SK-N-SH treated with all-trans-retinoic acid at 6 μM for 48 hours (cell line): ENCODE measurements at regions not wholly inside any gene's neighbourhood (a gene's known extent, or its start where the extent isn't known, plus 50 kb on each side); places are given as distances from the start of the nearest gene placed in this dataset.

ENCODE experiments used
- ATAC-seq: fragments of 200-7000 bp; cut with Tn5 transposase; 3 replicates; pipeline ENCODE4 v1.9.1; 2020; ENCODE audit warnings: mild to moderate bottlenecking, moderate library complexity
- BACH2 ChIP-seq: fragments of 250-450 bp; sonication (Bioruptor Pico); IDR thresholded peaks from 2 replicates; pipeline ENCODE4 v1.9.0; 2021; ENCODE audit warnings: mild to moderate bottlenecking, borderline replicate concordance
- CREB5 ChIP-seq: fragments of 250-450 bp; sonication (Bioruptor Pico); IDR thresholded peaks from 2 replicates; pipeline ENCODE4 v1.5.1; 2020; ENCODE audit warnings: low read depth, mild to moderate bottlenecking, moderate library complexity
- CSRNP3 ChIP-seq: fragments of 250-450 bp; sonication (Bioruptor Pico); IDR thresholded peaks from 2 replicates; pipeline ENCODE4 v1.5.1; 2021; ENCODE audit warnings: mild to moderate bottlenecking, moderate library complexity
- ESRRG ChIP-seq: fragments of 250-450 bp; sonication (Bioruptor Pico); IDR thresholded peaks from 2 replicates; pipeline ENCODE4 v1.6.1; 2021; ENCODE audit warnings: mild to moderate bottlenecking
- GLIS3 ChIP-seq: fragments of 250-450 bp; sonication (Bioruptor Pico); IDR thresholded peaks from 2 replicates; pipeline ENCODE4 v1.5.0; 2020; ENCODE audit warnings: mild to moderate bottlenecking, moderate library complexity
- OSR1 ChIP-seq: fragments of 250-450 bp; sonication (Bioruptor Pico); IDR thresholded peaks from 2 replicates; pipeline ENCODE4 v1.8.0; 2022; ENCODE audit warnings: moderate library complexity, mild to moderate bottlenecking, inconsistent platforms
- PATZ1 ChIP-seq: fragments of 250-450 bp; sonication (Bioruptor Pico); IDR thresholded peaks from 2 replicates; pipeline ENCODE4 v1.8.0; 2020; ENCODE audit warnings: mild to moderate bottlenecking, moderate library complexity, borderline replicate concordance
- POU6F1 ChIP-seq: fragments of 250-450 bp; sonication (Bioruptor Pico); IDR thresholded peaks from 2 replicates; pipeline ENCODE4 v1.8.0; 2021; ENCODE audit warnings: low read depth, mild to moderate bottlenecking, moderate library complexity, borderline replicate concordance
- PPARA ChIP-seq: fragments of 250-450 bp; sonication (Bioruptor Pico); IDR thresholded peaks from 2 replicates; pipeline ENCODE4 v1.5.0; 2020; ENCODE audit warnings: mild to moderate bottlenecking, borderline replicate concordance
- RARB ChIP-seq: fragments of 250-450 bp; sonication (Bioruptor Pico); IDR thresholded peaks from 2 replicates; pipeline ENCODE4 v1.8.0; 2021; ENCODE audit warnings: mild to moderate bottlenecking, moderate library complexity
- SNAI2 ChIP-seq: fragments of 250-450 bp; sonication (Bioruptor Pico); IDR thresholded peaks from 2 replicates; pipeline ENCODE4 v1.5.0; 2020; ENCODE audit warnings: mild to moderate bottlenecking, moderate library complexity
- TCF4 ChIP-seq: fragments of 250-450 bp; sonication (Bioruptor Pico); IDR thresholded peaks from 2 replicates; pipeline ENCODE4 v1.8.0; 2021; ENCODE audit warnings: mild to moderate bottlenecking, moderate library complexity, borderline replicate concordance
- TOX ChIP-seq: fragments of 250-450 bp; sonication (Bioruptor Pico); IDR thresholded peaks from 2 replicates; pipeline ENCODE4 v1.8.0; 2021; ENCODE audit warnings: mild to moderate bottlenecking, moderate library complexity, borderline replicate concordance
- TSHZ2 ChIP-seq: fragments of 250-450 bp; sonication (Bioruptor Pico); IDR thresholded peaks from 2 replicates; pipeline ENCODE4 v1.5.0; 2020; ENCODE audit warnings: mild to moderate bottlenecking, moderate library complexity
- ZC3H10 ChIP-seq: fragments of 250-450 bp; sonication (Bioruptor Pico); IDR thresholded peaks from 2 replicates; pipeline ENCODE4 v1.5.1; 2021; ENCODE audit warnings: mild to moderate bottlenecking, moderate library complexity
- ZFP3 ChIP-seq: fragments of 250-450 bp; sonication (Bioruptor Pico); IDR thresholded peaks from 2 replicates; pipeline ENCODE4 v1.5.0; 2020; ENCODE audit warnings: mild to moderate bottlenecking, moderate library complexity
- ZFP30 ChIP-seq: fragments of 450-650 bp; formaldehyde crosslinking; IDR thresholded peaks from 2 replicates; pipeline ENCODE4 v1.5.0; 2022; ENCODE audit warnings: mild to moderate bottlenecking, moderate library complexity
- ZNF8 ChIP-seq: fragments of 450-650 bp; formaldehyde crosslinking; IDR thresholded peaks from 2 replicates; pipeline ENCODE4 v1.5.0; 2020; ENCODE audit warnings: mild to moderate bottlenecking, moderate library complexity

GRCh38 chr12:127063339-127064072, 1203.5 kb upstream of the TMEM132C start:
- TF ChIP-seq PPARA, result no peak
- TF ChIP-seq ZFP3 (CRISPR knock-in tag), result no peak
- TF ChIP-seq TCF4 (CRISPR knock-in tag), result no peak
- TF ChIP-seq SNAI2, result no peak
- TF ChIP-seq RARB (CRISPR knock-in tag), result no peak
- TF ChIP-seq BACH2 (CRISPR knock-in tag), result no peak
- TF ChIP-seq POU6F1, result no peak
- no peak for TF ChIP-seq TSHZ2 (CRISPR knock-in tag)
- TF ChIP-seq TOX (CRISPR knock-in tag), result no peak
- TF ChIP-seq CREB5 (CRISPR knock-in tag), result no peak
- ATAC-seq, result no peak

GRCh38 chr12:127064207-127064606, 1202.8 kb upstream of the TMEM132C start:
- no peak for TF ChIP-seq ZFP3 (CRISPR knock-in tag)
- TF ChIP-seq OSR1 (CRISPR knock-in tag), result no peak
- no peak for TF ChIP-seq GLIS3 (CRISPR knock-in tag)
- TF ChIP-seq RARB (CRISPR knock-in tag), result no peak
- no peak for TF ChIP-seq CSRNP3 (CRISPR knock-in tag)
- no peak for TF ChIP-seq BACH2 (CRISPR knock-in tag)
- TF ChIP-seq, all 23 proteins: peak for 0
- no peak for ATAC-seq

- ATAC-seq, result no peak
- TF ChIP-seq ZNF8 (no peak), PPARA (no peak), TCF4 (CRISPR knock-in tag) (no peak), ZFP30 (no peak), POU6F1 (no peak), ZFP3 (CRISPR knock-in tag) (no peak), ZC3H10 (CRISPR knock-in tag) (no peak), ESRRG (CRISPR knock-in tag) (no peak), TSHZ2 (CRISPR knock-in tag) (no peak), RARB (CRISPR knock-in tag) (no peak), PATZ1 (no peak), CREB5 (CRISPR knock-in tag) (no peak)
Observed at GRCh38 chr12:127065595-127065994, 1201.4 kb upstream of the TMEM132C start.
